ENCODE measurements at regions not wholly inside any gene's neighbourhood (a gene's known extent, or its start where the extent isn't known, plus 50 kb on each side); places are given as distances from the start of the nearest gene placed in this dataset.

GRCh38 chr2:156237558-156237957 is 95.0 kb downstream of the NR4A2 start:
- Histone ChIP-seq H3K79me2 (replicated peaks; ENCODE audit: insufficient read depth) (peaks cover 44% of the 10 kb centered on the region), H3K36me3 (ENCODE audit: insufficient read depth) (no peaks in the 10 kb centered on the region; the same call in 1 of the 2 replicates), H4K20me1 (replicated peaks; ENCODE audit: insufficient read depth) (no peaks in the 10 kb centered on the region), H3K4me2 (no peak overlapping the region), H3K4me1 (ENCODE audit: insufficient read depth) (no peaks in the 10 kb centered on the region), H3K9me2 (ENCODE audit: insufficient read depth) (no peaks in the 10 kb centered on the region), H3K27ac (ENCODE audit: low read depth) (no peak overlapping the region), H3F3A (replicated peaks; ENCODE audit: low read depth) (no peaks in the 10 kb centered on the region), H3K4me3 (no peak overlapping the region), H3K27me3 (ENCODE audit: insufficient read depth) (no peaks in the 10 kb centered on the region), H2AFZ (no peak overlapping the region)
- no peak for ATAC-seq
- no peak for DNase-seq (ENCODE audit: low spot score)
- Mint-ChIP-seq H3K27me3 (ENCODE audit: insufficient read depth, low read depth, poor library complexity) (peaks cover 2% of the 10 kb centered on the region), H3K9me3 (peaks cover 3% of the 10 kb centered on the region; the same call in 1 of the 3 replicates), H3K27ac (no peak overlapping the region), H3K36me3 (ENCODE audit: low read depth) (peaks cover 4% of the 10 kb centered on the region; the same call in 2 of the 3 replicates), H3K4me1 (no peaks in the 10 kb centered on the region), H3K4me3 (no peak overlapping the region)
- TF ChIP-seq JUNB (IDR thresholded peaks at IDR 0.05; ENCODE audit: unreplicated experiment): no peak
- TF ChIP-seq REST (IDR thresholded peaks at IDR 0.05; ENCODE audit: unreplicated experiment): no peak
- TF ChIP-seq ETS1 (IDR thresholded peaks at IDR 0.05): no peak
- TF ChIP-seq ZNF331 (CRISPR knock-in tag; IDR thresholded peaks at IDR 0.05; ENCODE audit: low read depth): no peak
- TF ChIP-seq EZH2 (IDR thresholded peaks at IDR 0.05; ENCODE audit: low read depth, unreplicated experiment): no peak
- TF ChIP-seq ZNF462 (CRISPR knock-in tag; IDR thresholded peaks at IDR 0.05): no peak
- no peak for TF ChIP-seq NANOG (IDR thresholded peaks at IDR 0.05; ENCODE audit: borderline replicate concordance)
- TF ChIP-seq STAT1 (IDR thresholded peaks at IDR 0.05; ENCODE audit: unreplicated experiment): no peak
- no peak for TF ChIP-seq EZH2phosphoT487 (IDR thresholded peaks at IDR 0.05; ENCODE audit: unreplicated experiment)
- no peak for TF ChIP-seq CTCF (conservative IDR thresholded peaks at IDR 0.05; ENCODE audit: low read depth in 2 of 2)
- TF ChIP-seq CREB1 (CRISPR knock-in tag; IDR thresholded peaks at IDR 0.05; ENCODE audit: low read depth): no peak
- no peak for TF ChIP-seq ZNF114 (CRISPR knock-in tag; IDR thresholded peaks at IDR 0.05)
- TF ChIP-seq POLR2AphosphoS5 (IDR thresholded peaks at IDR 0.05; ENCODE audit: low read depth): no peak

All from GM23338 (cell line).